Uterus (tissue), 3 donors: ENCODE measurements at regions not wholly inside any gene's neighbourhood (a gene's known extent, or its start where the extent isn't known, plus 50 kb on each side); places are given as distances from the start of the nearest gene placed in this dataset.

Source experiments
- DNase-seq, 2 donors: peaks; one replicate each; pipeline ENCODE4 v3.0.0-alpha.2; 2019 to 2020
- H3K27ac ChIP-seq, 2 donors: fragments of 200-600 bp; sonication (generic); 1 replicate in 1 of 2; 2 replicates in 1 of 2; pipeline ENCODE4 v1.5.1; 2016 to 2018
- H3K27me3 ChIP-seq, 2 donors: fragments of 200-600 bp; sonication (generic); one replicate each; pipeline ENCODE4 v1.5.1; 2018 to 2019; ENCODE audit warnings: control low read depth in 1 of 2
- H3K36me3 ChIP-seq, 2 donors: fragments of 200-600 bp; sonication (generic); one replicate each; pipeline ENCODE4 v1.5.1; 2019; ENCODE audit warnings: control low read depth in 1 of 2
- H3K4me1 ChIP-seq, 2 donors: fragments of 200-600 bp; sonication (generic); one replicate each; pipeline ENCODE4 v1.5.1; 2018 to 2019; ENCODE audit warnings: control low read depth in 1 of 2
- H3K4me3 ChIP-seq, 2 donors: fragments of 200-600 bp; sonication (generic); 1 replicate in 1 of 2; 2 replicates in 1 of 2; pipeline ENCODE4 v1.5.1; 2018 to 2019; ENCODE audit warnings: mild to moderate bottlenecking in 1 of 2
- H3K9me3 ChIP-seq, 2 donors: fragments of 200-600 bp; sonication (generic); one replicate each; pipeline ENCODE4 v1.5.1; 2019; ENCODE audit warnings: control low read depth in 1 of 2
- CTCF ChIP-seq, 4 experiments: fragments of 200-600 bp in 2 of 4; fragments of 450-650 bp in 2 of 4; sonication (generic) in 2 of 4; IDR thresholded peaks; one replicate each; pipeline ENCODE4 v1.5.1; 2016 to 2019; ENCODE audit warnings: antibody characterized with exemption in 4 of 4, mild to moderate bottlenecking in 2 of 4, moderate library complexity in 1 of 4
- POLR2A ChIP-seq, 2 donors: fragments of 450-650 bp; IDR thresholded peaks; one replicate each; pipeline ENCODE4 v1.6.1; 2016; ENCODE audit warnings: antibody characterized with exemption in 2 of 2, mild to moderate bottlenecking in 1 of 2, moderate library complexity in 1 of 2
- intact Hi-C: fragments of 100-400 bp; cut with DNase I; formaldehyde crosslinking; loops from one replicate; pipeline ENCODE4 v1.15.1; 2023; ENCODE audit warnings: low total_unique reads
- donor health status: DM: yes; HTN: yes; CAD: no.

- Histone ChIP-seq H3K4me3 (no peak overlapping the region), H3K27me3 (no peaks in the 10 kb centered on the region), H3K27ac (no peak overlapping the region), H3K4me1 (no peaks in the 10 kb centered on the region), H3K9me3 (no peaks in the 10 kb centered on the region), H3K36me3 (no peaks in the 10 kb centered on the region)
- DNase-seq: peak in 1 of 2 donors; percentile 4
- TF ChIP-seq POLR2A (IDR thresholded peaks at IDR 0.05) (no peak), CTCF (IDR thresholded peaks at IDR 0.05) (no peak)
- intact Hi-C loops: no loop called here
Measured at GRCh38 chr12:34597548-34598351, 575.5 kb downstream of the ALG10 start.

- Histone ChIP-seq H3K9me3 (no peaks in the 10 kb centered on the region), H3K27me3 (no peaks in the 10 kb centered on the region), H3K4me1 (no peaks in the 10 kb centered on the region), H3K36me3 (no peaks in the 10 kb centered on the region), H3K4me3 (no peak overlapping the region), H3K27ac (no peak overlapping the region)
- intact Hi-C loops: no loop called here
- TF ChIP-seq CTCF (IDR thresholded peaks at IDR 0.05) (no peak), POLR2A (IDR thresholded peaks at IDR 0.05) (no peak)
- peak in 1 of 2 donors; percentile 3 for DNase-seq
Measured at GRCh38 chr12:34598352-34598827, 576.1 kb downstream of the ALG10 start.

GRCh38 chr12:34598851-34599529 lies 576.7 kb downstream of the ALG10 start:
- no peak overlapping the region for H3K4me3 ChIP-seq
- intact Hi-C loops: no loop called here
- DNase-seq: no peak
- TF ChIP-seq CTCF (IDR thresholded peaks at IDR 0.05) (no peak), POLR2A (IDR thresholded peaks at IDR 0.05) (no peak)
- no peaks in the 10 kb centered on the region for H3K9me3 ChIP-seq
- no peaks in the 10 kb centered on the region for H3K36me3 ChIP-seq
- no peaks in the 10 kb centered on the region for H3K27me3 ChIP-seq
- no peaks in the 10 kb centered on the region for H3K4me1 ChIP-seq
- H3K27ac ChIP-seq: no peak overlapping the region

GRCh38 chr12:34599530-34600513 lies 577.5 kb downstream of the ALG10 start:
- Histone ChIP-seq H3K4me1 (no peaks in the 10 kb centered on the region), H3K27ac (no peak overlapping the region), H3K36me3 (no peaks in the 10 kb centered on the region), H3K9me3 (no peaks in the 10 kb centered on the region), H3K4me3 (no peak overlapping the region), H3K27me3 (no peaks in the 10 kb centered on the region)
- intact Hi-C loops: no loop called here
- peak in 1 of 2 donors; percentile 7 for DNase-seq
- TF ChIP-seq CTCF (IDR thresholded peaks at IDR 0.05) (no peak), POLR2A (IDR thresholded peaks at IDR 0.05) (no peak)
